ENCODE measurements at regions not wholly inside any gene's neighbourhood (a gene's known extent, or its start where the extent isn't known, plus 50 kb on each side); places are given as distances from the start of the nearest gene placed in this dataset.
A peak's percentile ranks its signal among the peaks of the same experiment; 100 is the strongest.

GRCh38 chr10:130423455-130424305 lies 287.5 kb downstream of the GLRX3 start:
- no peak overlapping the region for H4K91ac ChIP-seq (ENCODE audit: insufficient read depth, low read depth, low read length)
- no peak overlapping the region for H3K4me3 ChIP-seq (ENCODE audit: insufficient read depth, low read depth, low read length)
- dilution Hi-C loops (cut with HindIII; ENCODE audit: low sequenced_read_pairs, unreplicated experiment) (no loop called here), in situ Hi-C loops (cut with MboI; ENCODE audit: low sequenced_read_pairs) (no loop called here), intact Hi-C loops (cut with micrococcal nuclease) (no loop called here)
- ChIA-PET POLR2A (ENCODE audit: unreplicated experiment) (no interaction called here), CTCF (no interaction called here)
- no peak overlapping the region for H3K4ac ChIP-seq (ENCODE audit: low read depth, low read length)
- H3K4me1 ChIP-seq (ENCODE audit: control insufficient read depth, insufficient read depth, low read length) = no peaks in the 10 kb centered on the region
- H4K20me1 ChIP-seq (ENCODE audit: insufficient read depth, low read length) = no peaks in the 10 kb centered on the region
- H3K56ac ChIP-seq (ENCODE audit: extremely low read depth, insufficient read depth, low read length) = no peak overlapping the region
- H3K9ac ChIP-seq (ENCODE audit: low read depth, low read length) = no peak overlapping the region
- no peak for DNase-seq
- no TSS peak for BruUV-seq (replicated peaks)
- H2AK9ac ChIP-seq (replicated peaks; ENCODE audit: low read depth, low read length, poor library complexity) = no peak overlapping the region
- H3K4me2 ChIP-seq (ENCODE audit: low read depth, low read length) = no peak overlapping the region
- no peak overlapping the region for H2BK120ac ChIP-seq (ENCODE audit: low read depth, low read length)
- H2BK5ac ChIP-seq (ENCODE audit: low read depth, low read length, poor library complexity, severe bottlenecking) = no peak overlapping the region
- no peak overlapping the region for H3K23ac ChIP-seq (ENCODE audit: low read depth, low read length)
- H2AK5ac ChIP-seq (ENCODE audit: low read depth, low read length) = no peak overlapping the region
- H2BK15ac ChIP-seq (ENCODE audit: low read depth, low read length) = no peak overlapping the region
- no peak overlapping the region for H3K18ac ChIP-seq (ENCODE audit: low read depth, low read length)
- no peak overlapping the region for H2BK20ac ChIP-seq (ENCODE audit: low read depth, low read length)
- 57% methylated on average over 12 of the region's 21 CpGs; no CpG with 5 or more reads in 1 of the 2 experiments for WGBS, 2 experiments (ENCODE audit: extremely low coverage in 2 of 2, insufficient read length in 1 of 2)
- H4K8ac ChIP-seq (ENCODE audit: low read depth in 2 of 2, low read length in 2 of 2) = no peak overlapping the region
- no peaks in the 10 kb centered on the region for H3K79me1 ChIP-seq (ENCODE audit: low read depth in 1 of 2, low read length in 2 of 2)
- H3K27ac ChIP-seq (ENCODE audit: insufficient read depth, low read length) = no peak overlapping the region
- H3K9me1 ChIP-seq (ENCODE audit: insufficient read depth, low read length) = no peaks in the 10 kb centered on the region
- H4K5ac ChIP-seq (ENCODE audit: low read depth, low read length) = no peak overlapping the region
- H2AFZ ChIP-seq (replicated peaks; ENCODE audit: low read length, poor library complexity) = peak overlapping the region; percentile 10
- no peak overlapping the region for H3K14ac ChIP-seq (replicated peaks; ENCODE audit: low read depth, low read length)
- TF ChIP-seq MAFK (IDR thresholded peaks at IDR 0.05; ENCODE audit: low read depth, low read length) (no peak), BHLHE40 (IDR thresholded peaks at IDR 0.05; ENCODE audit: low read depth, low read length) (no peak), FOS (IDR thresholded peaks at IDR 0.05; ENCODE audit: low read depth, low read length) (no peak), CHD1 (IDR thresholded peaks at IDR 0.05; ENCODE audit: low read depth, low read length) (no peak)
- H3K9me3 ChIP-seq (ENCODE audit: control insufficient read depth, insufficient read depth, low read length) = peaks cover 58% of the 10 kb centered on the region
- no peaks in the 10 kb centered on the region for H3K27me3 ChIP-seq (ENCODE audit: control insufficient read depth, insufficient read depth, low read length)
- no peak for ATAC-seq (ENCODE audit: low read depth)
- no peaks in the 10 kb centered on the region for H3K36me3 ChIP-seq (ENCODE audit: control insufficient read depth, insufficient read depth, low read length)
